GM23338 (cell line): ENCODE measurements at regions not wholly inside any gene's neighbourhood (a gene's known extent, or its start where the extent isn't known, plus 50 kb on each side); places are given as distances from the start of the nearest gene placed in this dataset.

ENCODE experiments used
- ATAC-seq: fragments of 200-7000 bp; cut with Tn5 transposase; 3 replicates; pipeline ENCODE4 v1.9.1; 2020
- DNase-seq: peaks from one replicate; pipeline ENCODE4 v3.0.0-alpha.2; 2015; ENCODE audit warnings: low spot score
- H2AFZ ChIP-seq: fragments of 200-600 bp; sonication (generic); 2 replicates; pipeline ENCODE4 v1.8.0; 2016; ENCODE audit warnings: antibody characterized with exemption, mild to moderate bottlenecking, moderate library complexity
- H3F3A ChIP-seq: fragments of 200-600 bp; sonication (generic); replicated peaks from 2 replicates; pipeline ENCODE4 v1.8.0; 2017; ENCODE audit warnings: antibody characterized with exemption, mixed run types, low read depth
- H3K27ac ChIP-seq: fragments of 200-600 bp; sonication (generic); 2 replicates; pipeline ENCODE4 v1.6.1; 2016; ENCODE audit warnings: low read depth
- H3K27me3 ChIP-seq: fragments of 200-600 bp; sonication (generic); 2 replicates; pipeline ENCODE4 v1.8.0; 2016; ENCODE audit warnings: mild to moderate bottlenecking, mixed run types, moderate library complexity; ENCODE audit not compliant: insufficient read depth
- H3K36me3 ChIP-seq: fragments of 200-600 bp; sonication (generic); 2 replicates; pipeline ENCODE4 v1.8.0; 2016; ENCODE audit warnings: mild to moderate bottlenecking; ENCODE audit not compliant: insufficient read depth
- H3K4me1 ChIP-seq: fragments of 200-600 bp; sonication (generic); 2 replicates; pipeline ENCODE4 v1.8.0; 2016; ENCODE audit warnings: mild to moderate bottlenecking, moderate library complexity; ENCODE audit not compliant: insufficient read depth
- H3K4me2 ChIP-seq: fragments of 200-600 bp; sonication (generic); 2 replicates; pipeline ENCODE4 v1.7.1; 2017; ENCODE audit warnings: mixed run types
- H3K4me3 ChIP-seq: fragments of 200-600 bp; sonication (generic); 2 replicates; pipeline ENCODE4 v1.6.1; 2016; ENCODE audit warnings: mixed run types
- H3K79me2 ChIP-seq: fragments of 200-600 bp; sonication (generic); replicated peaks from 2 replicates; pipeline ENCODE4 v1.8.0; 2017; ENCODE audit warnings: mild to moderate bottlenecking; ENCODE audit not compliant: insufficient read depth
- H3K9me2 ChIP-seq: fragments of 200-600 bp; sonication (generic); 2 replicates; pipeline ENCODE4 v1.8.0; 2017; ENCODE audit not compliant: insufficient read depth
- H4K20me1 ChIP-seq: fragments of 200-600 bp; sonication (generic); replicated peaks from 2 replicates; pipeline ENCODE4 v1.8.0; 2017; ENCODE audit warnings: mild to moderate bottlenecking; ENCODE audit not compliant: insufficient read depth
- H3K27ac Mint-ChIP-seq: 2 replicates; pipeline ENCODE4 v1.8.0; 2020; ENCODE audit warnings: inconsistent platforms, mild to moderate bottlenecking, moderate library complexity, mixed read lengths
- H3K27me3 Mint-ChIP-seq: 3 replicates; pipeline ENCODE4 v1.8.0; 2022; ENCODE audit warnings: low read depth, mild to moderate bottlenecking, moderate library complexity, mixed read lengths, inconsistent platforms; ENCODE audit not compliant: insufficient read depth, poor library complexity
- H3K36me3 Mint-ChIP-seq: 3 replicates; pipeline ENCODE4 v1.8.0; 2021; ENCODE audit warnings: low read depth, mild to moderate bottlenecking, inconsistent platforms, moderate library complexity, mixed read lengths
- H3K4me1 Mint-ChIP-seq: 3 replicates; pipeline ENCODE4 v1.8.0; 2020; ENCODE audit warnings: mild to moderate bottlenecking, inconsistent platforms, mixed read lengths
- H3K4me3 Mint-ChIP-seq: 3 replicates; pipeline ENCODE4 v1.8.0; 2021; ENCODE audit warnings: moderate library complexity, mild to moderate bottlenecking, inconsistent platforms, mixed read lengths
- H3K9me3 Mint-ChIP-seq: 3 replicates; pipeline ENCODE4 v1.8.0; 2020; ENCODE audit warnings: moderate library complexity, mild to moderate bottlenecking, inconsistent platforms, mixed read lengths
- CREB1 ChIP-seq: fragments of 250-450 bp; sonication (Bioruptor Pico); IDR thresholded peaks from 2 replicates; pipeline ENCODE4 v1.5.0; 2020; ENCODE audit warnings: low read depth, mild to moderate bottlenecking, moderate library complexity
- CTCF ChIP-seq, 2 experiments: fragments of 200-600 bp in 1 of 2; sonication (generic) in 1 of 2; conservative IDR thresholded peaks; 2 replicates each; pipeline versions ENCODE4 v1.5.1 to v1.6.1; 2016 to 2017; ENCODE audit warnings: antibody characterized with exemption in 2 of 2, low read depth in 2 of 2, mild to moderate bottlenecking in 2 of 2, moderate library complexity in 1 of 2
- ETS1 ChIP-seq: IDR thresholded peaks from 2 replicates; pipeline ENCODE4 v1.6.1; 2016; ENCODE audit warnings: antibody characterized with exemption
- EZH2phosphoT487 ChIP-seq: fragments of 200-600 bp; sonication (generic); IDR thresholded peaks from one replicate; pipeline ENCODE4 v1.8.1; 2018; ENCODE audit warnings: antibody characterized with exemption; ENCODE audit not compliant: unreplicated experiment
- NANOG ChIP-seq: IDR thresholded peaks from 2 replicates; pipeline ENCODE4 v1.6.1; 2016; ENCODE audit warnings: antibody characterized with exemption, borderline replicate concordance
- POLR2AphosphoS5 ChIP-seq: IDR thresholded peaks from 2 replicates; pipeline ENCODE4 v1.6.1; 2016; ENCODE audit warnings: antibody characterized with exemption, low read depth
- STAT1 ChIP-seq: IDR thresholded peaks from one replicate; pipeline ENCODE4 v1.6.1; 2016; ENCODE audit warnings: antibody characterized with exemption; ENCODE audit not compliant: unreplicated experiment
- ZNF114 ChIP-seq: fragments of 250-450 bp; sonication (Bioruptor Pico); IDR thresholded peaks from 2 replicates; pipeline ENCODE4 v1.5.0; 2020; ENCODE audit warnings: mild to moderate bottlenecking, moderate library complexity
- ZNF331 ChIP-seq: fragments of 250-450 bp; sonication (Bioruptor Pico); IDR thresholded peaks from 2 replicates; pipeline ENCODE4 v1.5.0; 2020; ENCODE audit warnings: low read depth, mild to moderate bottlenecking, moderate library complexity

GRCh38 chr17:11001651-11002050 is 163.8 kb upstream of the PIRT start:
- H3K4me3 ChIP-seq = no peak overlapping the region
- H3K79me2 ChIP-seq = no peaks in the 10 kb centered on the region
- H3K4me3 Mint-ChIP-seq = no peak overlapping the region
- peaks cover 47% of the 10 kb centered on the region for H3K36me3 Mint-ChIP-seq
- TF ChIP-seq EZH2phosphoT487 = no peak
- TF ChIP-seq CTCF (conservative IDR thresholded peaks at IDR 0.05; ENCODE audit: low read depth in 2 of 2) = no peak
- no peak for TF ChIP-seq POLR2AphosphoS5
- TF ChIP-seq CREB1 (CRISPR knock-in tag) = no peak
- H3K9me3 Mint-ChIP-seq = peaks cover 100% of the 10 kb centered on the region
- H3K27ac Mint-ChIP-seq = no peak overlapping the region
- no peaks in the 10 kb centered on the region for H3K4me1 ChIP-seq
- ATAC-seq (no peak), DNase-seq (no peak)
- no peaks in the 10 kb centered on the region for H3F3A ChIP-seq
- no peaks in the 10 kb centered on the region for H4K20me1 ChIP-seq
- H3K27me3 Mint-ChIP-seq = peaks cover 10% of the 10 kb centered on the region
- H3K27me3 ChIP-seq = no peaks in the 10 kb centered on the region
- H3K9me2 ChIP-seq = no peaks in the 10 kb centered on the region
- no peaks in the 10 kb centered on the region; the same call in 1 of the 2 replicates for H3K36me3 ChIP-seq
- no peak overlapping the region for H3K4me2 ChIP-seq
- no peaks in the 10 kb centered on the region for H3K4me1 Mint-ChIP-seq
- H2AFZ ChIP-seq = no peak overlapping the region
- H3K27ac ChIP-seq = no peak overlapping the region

DNA sequence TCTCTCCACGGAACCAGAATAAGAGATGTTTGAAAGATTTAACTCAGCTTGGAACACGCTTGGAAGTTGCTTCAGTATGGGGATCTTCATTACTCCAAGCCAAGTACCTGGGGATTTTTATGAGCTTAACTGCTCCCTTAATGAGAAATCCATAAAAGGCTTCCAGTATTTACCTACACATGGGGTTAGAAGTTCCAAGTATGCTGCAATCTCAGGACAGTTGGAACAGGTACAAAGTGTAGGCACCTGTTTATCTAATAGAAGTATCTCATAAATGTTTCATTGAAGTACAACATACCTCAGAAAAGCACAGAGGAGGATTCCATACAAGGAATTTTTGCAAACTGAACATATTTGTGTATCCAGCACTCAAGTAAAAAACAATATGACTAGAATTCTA is 161.6 kb upstream of the PIRT start:
- no peak for TF ChIP-seq NANOG
- no peak overlapping the region for H3K27ac Mint-ChIP-seq
- DNase-seq = no peak
- H3K9me3 Mint-ChIP-seq = peaks cover 100% of the 10 kb centered on the region
- no peak overlapping the region for H2AFZ ChIP-seq
- H3F3A ChIP-seq = no peaks in the 10 kb centered on the region
- H3K4me1 ChIP-seq = no peaks in the 10 kb centered on the region
- no peak overlapping the region for H3K4me2 ChIP-seq
- H3K27me3 ChIP-seq = no peaks in the 10 kb centered on the region
- peaks cover 8% of the 10 kb centered on the region for H3K27me3 Mint-ChIP-seq
- no peak overlapping the region for H3K4me3 Mint-ChIP-seq
- no peak overlapping the region for H3K27ac ChIP-seq
- no peaks in the 10 kb centered on the region; the same call in 1 of the 2 replicates for H3K36me3 ChIP-seq
- peaks cover 52% of the 10 kb centered on the region for H3K36me3 Mint-ChIP-seq
- H4K20me1 ChIP-seq = no peaks in the 10 kb centered on the region
- no peak for ATAC-seq
- no peaks in the 10 kb centered on the region for H3K9me2 ChIP-seq
- no peaks in the 10 kb centered on the region for H3K4me1 Mint-ChIP-seq
- H3K4me3 ChIP-seq = no peak overlapping the region
- no peaks in the 10 kb centered on the region for H3K79me2 ChIP-seq

DNA sequence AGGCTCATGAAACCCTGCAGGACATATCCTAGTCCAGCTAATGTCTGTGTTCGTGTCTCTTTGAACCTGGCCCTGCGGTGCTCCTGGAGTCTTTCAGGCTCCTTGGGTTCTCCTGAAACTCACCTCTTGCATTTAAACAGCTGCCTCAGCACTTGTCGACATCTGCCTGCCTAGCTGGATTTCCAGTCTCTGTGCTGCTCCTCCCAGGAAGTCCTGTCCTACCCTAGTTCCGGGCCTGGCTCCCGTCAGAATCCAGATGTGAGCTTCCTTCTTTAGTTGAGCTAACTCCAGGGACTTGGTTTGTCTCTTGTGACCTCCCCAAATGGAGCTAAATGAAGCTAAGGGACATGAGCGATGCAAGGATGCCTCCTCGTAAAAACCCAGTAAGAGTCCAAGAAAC is 155.2 kb upstream of the PIRT start:
- no peak for ATAC-seq
- Mint-ChIP-seq H3K36me3 (peaks cover 47% of the 10 kb centered on the region), H3K27me3 (peaks cover 16% of the 10 kb centered on the region), H3K4me1 (no peaks in the 10 kb centered on the region), H3K4me3 (no peak overlapping the region), H3K27ac (no peak overlapping the region), H3K9me3 (peaks cover 98% of the 10 kb centered on the region)
- Histone ChIP-seq H3K79me2 (no peaks in the 10 kb centered on the region), H3K27ac (no peak overlapping the region), H2AFZ (no peak overlapping the region), H3K4me3 (no peak overlapping the region), H3K4me1 (no peaks in the 10 kb centered on the region), H3K4me2 (no peak overlapping the region), H4K20me1 (no peaks in the 10 kb centered on the region), H3F3A (no peaks in the 10 kb centered on the region), H3K9me2 (no peaks in the 10 kb centered on the region), H3K36me3 (no peaks in the 10 kb centered on the region; the same call in 1 of the 2 replicates), H3K27me3 (no peaks in the 10 kb centered on the region)
- DNase-seq = no peak
- no peak for TF ChIP-seq EZH2phosphoT487
- no peak for TF ChIP-seq POLR2AphosphoS5
- no peak for TF ChIP-seq CTCF (conservative IDR thresholded peaks at IDR 0.05; ENCODE audit: low read depth in 2 of 2)
- TF ChIP-seq CREB1 (CRISPR knock-in tag) = no peak
- TF ChIP-seq ZNF114 (CRISPR knock-in tag) = no peak
- TF ChIP-seq STAT1 = no peak
- TF ChIP-seq NANOG = no peak
- TF ChIP-seq ETS1 = no peak
- TF ChIP-seq ZNF331 (CRISPR knock-in tag) = no peak
